CD14-positive monocyte (primary cell): ENCODE measurements at regions not wholly inside any gene's neighbourhood (a gene's known extent, or its start where the extent isn't known, plus 50 kb on each side); places are given as distances from the start of the nearest gene placed in this dataset.

ENCODE experiments used
- DNase-seq, 3 donors: peaks; one replicate each; pipeline ENCODE4 v3.0.0-alpha.2; 2011 to 2022
- H2AFZ ChIP-seq: 2 replicates; pipeline ENCODE4 v1.6.0; 2012; ENCODE audit warnings: mild to moderate bottlenecking, low read depth, low read length, inconsistent platforms; ENCODE audit not compliant: insufficient read depth, poor library complexity, severe bottlenecking
- H3K27ac ChIP-seq, 2 donors: 1 replicate in 1 of 2; 2 replicates in 1 of 2; pipeline ENCODE4 v1.5.1; 2012 to 2013; ENCODE audit warnings: low read length in 2 of 2, control low read depth in 1 of 2, inconsistent platforms in 1 of 2, low read depth in 1 of 2, mild to moderate bottlenecking in 1 of 2
- H3K27me3 ChIP-seq, 2 donors: one replicate each; pipeline versions ENCODE4 v1.6.0 to v1.6.1; 2011 to 2013; ENCODE audit warnings: low read length in 2 of 2; ENCODE audit not compliant: control insufficient read depth in 2 of 2, insufficient read depth in 2 of 2
- H3K36me3 ChIP-seq, 2 donors: replicated peaks in 1 of 2; 1 replicate in 1 of 2; 2 replicates in 1 of 2; pipeline versions ENCODE4 v1.5.1 to v1.6.1; 2012 to 2013; ENCODE audit warnings: low read length in 2 of 2, control low read depth in 1 of 2, inconsistent platforms in 1 of 2, mild to moderate bottlenecking in 1 of 2; ENCODE audit not compliant: insufficient read depth in 2 of 2, control insufficient read depth in 1 of 2
- H3K4me1 ChIP-seq, 2 donors: 1 replicate in 1 of 2; 2 replicates in 1 of 2; pipeline versions ENCODE4 v1.5.1 to v1.6.1; 2012 to 2013; ENCODE audit warnings: low read length in 2 of 2, control low read depth in 1 of 2, inconsistent platforms in 1 of 2, mild to moderate bottlenecking in 1 of 2, moderate library complexity in 1 of 2; ENCODE audit not compliant: insufficient read depth in 2 of 2, control insufficient read depth in 1 of 2
- H3K4me2 ChIP-seq: replicated peaks from 2 replicates; pipeline ENCODE3; 2012; ENCODE audit warnings: low read length, moderate library complexity, mild to moderate bottlenecking; ENCODE audit not compliant: poor library complexity, severe bottlenecking; ENCODE audit errors: extremely low read depth
- H3K4me3 ChIP-seq, 3 experiments: fragments of 200-600 bp in 1 of 3; sonication (generic) in 1 of 3; replicated peaks in 1 of 3; 1 replicate in 2 of 3; 2 replicates in 1 of 3; pipeline ENCODE4 v1.5.1; 2011 to 2013; ENCODE audit warnings: low read length in 3 of 3, mild to moderate bottlenecking in 3 of 3, control low read depth in 2 of 3, low read depth in 2 of 3, inconsistent platforms in 1 of 3, moderate library complexity in 1 of 3
- H3K79me2 ChIP-seq: 2 replicates; pipeline ENCODE4 v1.6.0; 2012; ENCODE audit warnings: mild to moderate bottlenecking, control low read depth, inconsistent platforms, low read length, moderate library complexity; ENCODE audit not compliant: insufficient read depth
- H3K9ac ChIP-seq: 2 replicates; pipeline ENCODE4 v1.6.0; 2017; ENCODE audit warnings: low read length, mild to moderate bottlenecking; ENCODE audit not compliant: insufficient read depth, poor library complexity, severe bottlenecking
- H3K9me3 ChIP-seq, 2 donors: replicated peaks in 1 of 2; 1 replicate in 1 of 2; 2 replicates in 1 of 2; pipeline versions ENCODE4 v1.5.1 to v1.6.1; 2012 to 2013; ENCODE audit warnings: low read length in 2 of 2, control low read depth in 1 of 2; ENCODE audit not compliant: control insufficient read depth in 1 of 2, insufficient read depth in 1 of 2
- H4K20me1 ChIP-seq: 2 replicates; pipeline ENCODE4 v1.6.0; 2012; ENCODE audit warnings: mild to moderate bottlenecking, low read length, control low read depth, moderate library complexity; ENCODE audit not compliant: insufficient read depth
- H3K27ac Mint-ChIP-seq, 7 donors: one replicate each; pipeline ENCODE4 v1.8.0; 2020; ENCODE audit warnings: mild to moderate bottlenecking in 7 of 7, mixed read lengths in 7 of 7, moderate library complexity in 6 of 7, inconsistent platforms in 2 of 7
- H3K27me3 Mint-ChIP-seq, 3 donors: one replicate each; pipeline ENCODE4 v1.8.0; 2021 to 2022; ENCODE audit warnings: low read depth in 3 of 3, mild to moderate bottlenecking in 3 of 3, mixed read lengths in 3 of 3, moderate library complexity in 3 of 3, inconsistent platforms in 1 of 3
- H3K36me3 Mint-ChIP-seq, 2 donors: one replicate each; pipeline ENCODE4 v1.8.0; 2020; ENCODE audit warnings: mixed read lengths in 2 of 2, inconsistent platforms in 1 of 2, mild to moderate bottlenecking in 1 of 2
- H3K4me1 Mint-ChIP-seq: one replicate; pipeline ENCODE4 v1.8.0; 2020; ENCODE audit warnings: mild to moderate bottlenecking, mixed read lengths
- H3K4me3 Mint-ChIP-seq, 2 donors: one replicate each; pipeline ENCODE4 v1.8.0; 2020; ENCODE audit warnings: mild to moderate bottlenecking in 2 of 2, mixed read lengths in 2 of 2, moderate library complexity in 1 of 2
- H3K9me3 Mint-ChIP-seq, 7 donors: one replicate each; pipeline ENCODE4 v1.8.0; 2020 to 2022; ENCODE audit warnings: mixed read lengths in 7 of 7, mild to moderate bottlenecking in 6 of 7, moderate library complexity in 6 of 7, inconsistent platforms in 2 of 7
- WGBS: methylation state at CpG from one replicate; pipeline ENCODE4 v1.1.5; 2013; ENCODE audit warnings: missing lambda C conversion rate; ENCODE audit not compliant: insufficient coverage; 5-methylcytosine and 5-hydroxymethylcytosine counted together
- intact Hi-C, 2 donors: fragments of 100-400 bp; cut with micrococcal nuclease; formaldehyde crosslinking; loops; one replicate each; pipeline versions ENCODE4 v1.15.0 to v1.15.1; 2023
- TF ChIP-seq, protein P1 (sequence below): fragments of 200-600 bp; IDR thresholded peaks from one replicate; pipeline ENCODE4 v1.8.0; 2022; ENCODE audit warnings: antibody characterized with exemption, mild to moderate bottlenecking

DNA sequence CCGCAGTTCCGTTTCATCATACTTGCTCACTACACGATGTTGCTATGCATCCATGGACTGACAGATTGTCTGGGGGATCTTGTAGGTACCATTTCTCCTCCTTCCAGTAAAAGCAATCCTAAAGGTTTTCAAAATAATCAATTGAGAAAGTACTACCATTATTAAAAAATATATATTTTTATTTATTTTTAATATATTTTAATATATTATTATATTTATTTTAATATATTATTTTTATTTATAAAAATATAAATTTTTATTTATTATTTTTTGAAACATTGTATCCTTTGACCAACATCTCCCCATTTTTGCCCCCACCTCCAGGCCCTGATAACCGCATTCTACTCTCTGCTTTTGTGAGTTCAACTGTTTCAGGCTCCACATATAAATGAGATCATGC, 237.6 kb upstream of the IRX4 start:
- H3K4me2 ChIP-seq, result no peak overlapping the region
- Mint-ChIP-seq H3K4me1 (no peaks in the 10 kb centered on the region), H3K4me3 (no peak overlapping the region), H3K27ac (no peak overlapping the region), H3K27me3 (peaks cover 0 to 5% (median 0%) of the 10 kb centered on the region in 3 donors), H3K9me3 (peaks cover 0 to 11% (median 6%) of the 10 kb centered on the region in 7 donors), H3K36me3 (no peaks in the 10 kb centered on the region)
- H4K20me1 ChIP-seq, result no peaks in the 10 kb centered on the region
- H3K27me3 ChIP-seq, result no peaks in the 10 kb centered on the region
- H3K36me3 ChIP-seq, result no peaks in the 10 kb centered on the region
- WGBS, result 100% methylated on average over 1 of the region's 4 CpGs
- H3K79me2 ChIP-seq, result no peaks in the 10 kb centered on the region
- intact Hi-C loops, result no loop called here
- H3K27ac ChIP-seq, result no peak overlapping the region
- no peak for DNase-seq
- no peak overlapping the region for H3K9ac ChIP-seq
- no peak overlapping the region for H3K4me3 ChIP-seq
- no peak overlapping the region for H2AFZ ChIP-seq
- no peaks in the 10 kb centered on the region for H3K4me1 ChIP-seq
- peaks cover 0 to 14% of the 10 kb centered on the region in 2 donors for H3K9me3 ChIP-seq
- TF ChIP-seq, protein P1, sequence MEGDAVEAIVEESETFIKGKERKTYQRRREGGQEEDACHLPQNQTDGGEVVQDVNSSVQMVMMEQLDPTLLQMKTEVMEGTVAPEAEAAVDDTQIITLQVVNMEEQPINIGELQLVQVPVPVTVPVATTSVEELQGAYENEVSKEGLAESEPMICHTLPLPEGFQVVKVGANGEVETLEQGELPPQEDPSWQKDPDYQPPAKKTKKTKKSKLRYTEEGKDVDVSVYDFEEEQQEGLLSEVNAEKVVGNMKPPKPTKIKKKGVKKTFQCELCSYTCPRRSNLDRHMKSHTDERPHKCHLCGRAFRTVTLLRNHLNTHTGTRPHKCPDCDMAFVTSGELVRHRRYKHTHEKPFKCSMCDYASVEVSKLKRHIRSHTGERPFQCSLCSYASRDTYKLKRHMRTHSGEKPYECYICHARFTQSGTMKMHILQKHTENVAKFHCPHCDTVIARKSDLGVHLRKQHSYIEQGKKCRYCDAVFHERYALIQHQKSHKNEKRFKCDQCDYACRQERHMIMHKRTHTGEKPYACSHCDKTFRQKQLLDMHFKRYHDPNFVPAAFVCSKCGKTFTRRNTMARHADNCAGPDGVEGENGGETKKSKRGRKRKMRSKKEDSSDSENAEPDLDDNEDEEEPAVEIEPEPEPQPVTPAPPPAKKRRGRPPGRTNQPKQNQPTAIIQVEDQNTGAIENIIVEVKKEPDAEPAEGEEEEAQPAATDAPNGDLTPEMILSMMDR, result no peak

DNA sequence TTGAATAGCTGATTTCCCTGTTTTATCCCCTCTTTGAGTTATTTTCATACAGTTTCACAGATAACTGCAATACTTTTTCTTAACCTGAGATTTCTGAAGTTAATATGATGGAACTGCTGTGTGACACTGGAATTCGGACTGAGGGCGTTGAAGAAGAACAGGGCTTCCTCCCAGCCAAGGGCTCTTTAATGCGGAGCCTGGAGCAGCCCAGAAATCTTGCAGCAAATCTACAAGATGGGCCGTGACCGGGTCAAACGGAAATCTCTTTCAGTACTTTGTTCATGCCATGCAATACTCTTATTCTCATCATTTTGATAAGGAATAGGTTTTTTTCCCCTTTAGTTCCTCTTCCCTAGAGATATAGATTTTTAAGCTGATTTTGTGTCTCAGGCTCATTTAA, 236.8 kb upstream of the IRX4 start:
- no peak for DNase-seq
- no peaks in the 10 kb centered on the region for H3K79me2 ChIP-seq
- H3K27me3 ChIP-seq, result no peaks in the 10 kb centered on the region
- H3K4me1 ChIP-seq, result no peaks in the 10 kb centered on the region
- Mint-ChIP-seq H3K27ac (no peak overlapping the region), H3K9me3 (peaks cover 0 to 10% (median 4%) of the 10 kb centered on the region in 7 donors), H3K36me3 (no peaks in the 10 kb centered on the region), H3K4me1 (no peaks in the 10 kb centered on the region), H3K4me3 (no peak overlapping the region), H3K27me3 (peaks cover 0 to 5% (median 0%) of the 10 kb centered on the region in 3 donors)
- H3K36me3 ChIP-seq, result no peaks in the 10 kb centered on the region
- H3K9me3 ChIP-seq, result peaks cover 0 to 12% of the 10 kb centered on the region in 2 donors
- intact Hi-C loops, result no loop called here
- no peaks in the 10 kb centered on the region for H4K20me1 ChIP-seq
- TF ChIP-seq, protein P1, result no peak
- 71% methylated on average over 3 of the region's 6 CpGs for WGBS
- no peak overlapping the region for H3K4me2 ChIP-seq
- H2AFZ ChIP-seq, result no peak overlapping the region
- H3K4me3 ChIP-seq, result no peak overlapping the region
- H3K9ac ChIP-seq, result no peak overlapping the region
- no peak overlapping the region for H3K27ac ChIP-seq
